ENCODE measurements at regions not wholly inside any gene's neighbourhood (a gene's known extent, or its start where the extent isn't known, plus 50 kb on each side); places are given as distances from the start of the nearest gene placed in this dataset.

DNA sequence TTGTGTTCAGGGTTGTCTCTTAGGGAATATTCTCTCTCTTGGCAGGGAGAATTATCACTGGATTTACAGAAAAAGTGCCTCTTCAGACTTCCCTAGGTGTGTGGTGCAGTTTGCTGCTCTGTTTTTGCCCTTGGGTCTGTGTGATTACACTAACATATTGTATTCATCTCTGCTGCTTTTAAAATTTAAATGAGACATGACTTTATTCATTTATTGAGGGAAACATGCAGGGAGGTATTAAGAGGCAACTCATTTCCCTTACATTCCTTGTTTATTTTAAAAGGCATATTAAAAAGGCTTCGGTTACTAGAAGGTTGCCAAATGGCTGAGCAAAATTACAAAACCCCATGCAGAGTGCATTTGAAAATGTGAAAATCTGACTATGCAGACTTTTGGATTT lies 135.1 kb upstream of the GEMIN8 start:
- no peak for DNase-seq (ENCODE audit: low read depth in 2 of 2)

- no peak for DNase-seq (ENCODE audit: low read depth in 2 of 2)
These were observed 95.8 kb upstream of the GEMIN8 start for GRCh38 chrX:14125462-14125861.

DNA sequence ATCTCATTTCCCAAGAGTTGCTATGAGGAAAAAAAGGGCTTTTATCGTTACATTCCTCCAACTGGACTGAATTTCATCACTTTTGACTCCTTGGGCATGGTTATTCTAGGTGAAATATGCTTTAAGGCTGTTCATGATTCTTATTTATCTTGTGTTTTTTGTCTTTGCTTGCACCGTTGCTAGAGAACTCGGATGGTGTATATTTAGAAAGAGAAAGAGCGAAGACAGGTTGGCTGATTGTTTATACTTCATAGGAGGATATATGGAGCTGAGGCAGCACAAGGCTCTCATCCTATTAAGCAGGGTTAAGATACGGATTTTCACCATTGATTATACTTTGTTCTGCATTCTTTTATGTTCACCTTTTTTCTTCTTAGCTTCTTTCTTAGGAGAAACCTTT lies 94.9 kb upstream of the GEMIN8 start:
- no peak for DNase-seq (ENCODE audit: low read depth in 2 of 2)

- DNase-seq (ENCODE audit: low read depth in 2 of 2): peak; percentile 10 to 25
These were observed 66.0 kb upstream of the GEMIN8 start for GRCh38 chrX:14095702-14096101.

DNA sequence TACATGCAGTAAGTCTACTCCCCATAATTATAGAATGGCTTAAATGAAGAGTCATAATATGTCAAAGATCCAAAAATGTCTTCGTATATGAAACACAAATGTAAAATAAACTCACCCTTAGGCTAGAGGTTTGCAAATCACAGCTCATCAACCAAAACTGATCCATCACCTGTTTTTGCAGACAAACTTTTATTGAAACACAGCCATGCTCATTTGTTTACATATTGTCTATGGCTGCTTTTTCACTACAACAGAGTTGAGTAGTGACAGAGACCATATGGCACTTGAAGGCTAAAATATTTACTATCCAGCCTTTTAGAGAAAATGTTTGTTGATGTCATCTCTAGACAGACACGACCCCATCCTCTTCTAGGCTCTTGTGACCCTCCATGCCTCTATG lies 64.5 kb upstream of the GEMIN8 start:
- no peak for DNase-seq (ENCODE audit: low read depth in 2 of 2)

GRCh38 chrX:14084466-14084865 lies 54.8 kb upstream of the GEMIN8 start:
- DNase-seq (ENCODE audit: low read depth in 2 of 2): no peak

DNA sequence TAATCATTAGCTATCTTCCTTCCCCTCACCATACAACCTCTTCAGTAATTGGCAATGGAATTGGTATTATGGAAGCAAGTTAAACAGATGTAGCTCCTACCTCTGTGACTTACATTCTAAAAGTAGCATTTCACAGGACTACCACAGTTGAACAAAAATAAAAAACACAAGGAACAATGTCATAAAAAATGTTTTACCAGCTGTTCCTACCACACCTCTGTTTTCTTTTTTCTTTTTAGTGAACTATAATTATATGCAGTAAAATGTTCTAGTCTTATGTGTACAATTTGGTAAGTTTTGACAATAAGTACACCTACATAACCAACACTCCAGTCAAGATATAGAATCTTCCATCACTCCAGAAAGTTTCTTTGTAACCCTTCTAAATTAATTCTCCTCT lies 54.1 kb upstream of the GEMIN8 start:
- no peak for DNase-seq (ENCODE audit: low read depth in 2 of 2)

DNA sequence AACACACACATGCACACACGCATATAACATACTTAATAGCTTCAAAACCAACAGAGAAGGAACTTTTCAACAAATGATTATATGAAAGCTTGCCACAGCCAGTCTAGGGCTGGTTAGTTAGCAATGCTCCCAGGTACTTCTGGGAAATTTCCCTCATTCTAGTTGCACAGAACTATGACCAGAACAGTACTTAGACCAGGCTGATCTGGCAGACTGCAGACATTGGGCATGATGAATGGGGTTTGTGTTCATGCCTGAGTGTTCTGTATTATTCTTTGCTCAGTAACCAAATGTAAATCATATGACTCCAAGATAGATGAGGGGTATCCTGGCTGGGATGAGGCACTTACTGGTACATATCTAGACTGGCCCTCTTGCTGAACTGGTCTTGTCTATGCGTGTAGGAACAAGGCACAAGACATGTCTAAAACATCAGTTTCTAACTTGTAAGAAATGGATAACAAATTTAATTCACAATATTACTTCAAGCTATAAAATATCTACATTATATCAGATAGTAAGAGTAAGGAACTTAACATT lies 50.3 kb upstream of the GEMIN8 start:
- no peak for DNase-seq (ENCODE audit: low read depth in 2 of 2)

Data from stimulated activated CD4-positive, alpha-beta T cell treated with anti-CD3 and anti-CD28 coated beads, Interleukin-15, amount 100 ng/mL, for 48 hours (primary cell).